GM18502 (cell line): ENCODE measurements at regions not wholly inside any gene's neighbourhood (a gene's known extent, or its start where the extent isn't known, plus 50 kb on each side); places are given as distances from the start of the nearest gene placed in this dataset.
"Not testable (repeated sequence)": the region's sequence is repeated elsewhere in the genome, so short reads cannot be mapped to it uniquely, and the experiment has no call there.

Source experiments
- ATAC-seq: cut with Tn5 transposase; IDR thresholded peaks from one replicate; pipeline ENCODE4 v1.9.1; 2021; ENCODE audit warnings: mild to moderate bottlenecking; ENCODE audit not compliant: unreplicated experiment, poor library complexity

GRCh38 chr3:197373096-197373495 is 74.7 kb upstream of the DLG1 start:
- no peak for ATAC-seq

GRCh38 chr3:197372047-197372661 is 73.7 kb upstream of the DLG1 start:
- no peak for ATAC-seq

GRCh38 chr3:197371591-197372046 is 73.2 kb upstream of the DLG1 start:
- no peak for ATAC-seq

GRCh38 chr3:197369545-197369944 is 71.1 kb upstream of the DLG1 start:
- ATAC-seq: no peak

- ATAC-seq: no peak
Observed at GRCh38 chr3:197368821-197369220, 70.4 kb upstream of the DLG1 start.

- ATAC-seq: no peak
Observed at GRCh38 chr3:197368330-197368729, 69.9 kb upstream of the DLG1 start.

GRCh38 chr3:197367081-197367780 is 68.8 kb upstream of the DLG1 start:
- ATAC-seq: no peak

- no peak for ATAC-seq
Observed at GRCh38 chr3:197366301-197367044, 68.1 kb upstream of the DLG1 start.

- ATAC-seq: no peak
Observed at GRCh38 chr3:197365586-197365985, 67.2 kb upstream of the DLG1 start.

GRCh38 chr3:197364410-197365071 is 66.1 kb upstream of the DLG1 start:
- ATAC-seq: no peak

- ATAC-seq: no peak
Observed at GRCh38 chr3:197363553-197364409, 65.4 kb upstream of the DLG1 start.

GRCh38 chr3:197362081-197362480 is 63.7 kb upstream of the DLG1 start:
- no peak for ATAC-seq

GRCh38 chr3:197360095-197360494 is 61.7 kb upstream of the DLG1 start:
- not testable (repeated sequence) for ATAC-seq

GRCh38 chr3:197359476-197359875 is 61.1 kb upstream of the DLG1 start:
- not testable (repeated sequence) for ATAC-seq

- ATAC-seq: no peak
Observed at GRCh38 chr3:197356741-197357140, 58.3 kb upstream of the DLG1 start.

GRCh38 chr3:197356275-197356674 is 57.9 kb upstream of the DLG1 start:
- no peak for ATAC-seq

GRCh38 chr3:197355713-197356112 is 57.3 kb upstream of the DLG1 start:
- no peak for ATAC-seq

- ATAC-seq: no peak
Observed at GRCh38 chr3:197354568-197355001, 56.2 kb upstream of the DLG1 start.

GRCh38 chr3:197353867-197354567 is 55.6 kb upstream of the DLG1 start:
- ATAC-seq: no peak
